ENCODE measurements at regions not wholly inside any gene's neighbourhood (a gene's known extent, or its start where the extent isn't known, plus 50 kb on each side); places are given as distances from the start of the nearest gene placed in this dataset.

DNA sequence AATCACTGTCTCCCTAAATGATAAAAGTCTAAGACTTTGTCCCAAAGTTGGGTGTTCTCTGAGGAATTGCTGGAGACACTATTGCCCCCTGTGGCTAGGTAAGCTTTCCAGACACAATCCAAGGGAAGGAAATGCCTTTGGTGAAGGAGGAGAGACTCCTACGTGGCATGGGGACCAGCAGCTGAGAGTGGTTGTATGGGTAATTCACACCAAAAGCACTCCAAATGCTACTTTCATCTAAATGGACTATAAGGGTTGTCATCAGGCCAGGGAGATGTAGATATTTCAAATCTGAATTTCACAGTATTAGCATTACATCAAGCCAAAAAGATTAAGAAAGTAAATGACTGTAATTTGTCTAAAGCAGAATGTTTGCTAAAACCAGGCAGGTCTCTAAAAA lies 400.8 kb upstream of the THBS1 start:
- Histone ChIP-seq H3K27me3 (ENCODE audit: control insufficient read depth, insufficient read depth, low read length) (no peaks in the 10 kb centered on the region), H3K9me3 (ENCODE audit: control insufficient read depth in 2 of 2, low read length in 2 of 2) (no peaks in the 10 kb centered on the region), H3K4me1 (ENCODE audit: control insufficient read depth, insufficient read depth, low read length, poor library complexity, severe bottlenecking) (no peaks in the 10 kb centered on the region), H3K36me3 (ENCODE audit: control insufficient read depth, insufficient read depth, low read length) (no peaks in the 10 kb centered on the region), H3K27ac (ENCODE audit: insufficient read depth, low read length, poor library complexity, severe bottlenecking) (no peak overlapping the region), H3K4me3 (ENCODE audit: low read depth, low read length) (no peak overlapping the region)
- H3K4me1 Mint-ChIP-seq, result no peaks in the 10 kb centered on the region
- peaks cover 0 to under 1% (median 0%) of the 10 kb centered on the region in 7 donors for H3K9me3 Mint-ChIP-seq
- H3K27ac Mint-ChIP-seq, result no peak overlapping the region
- H3K36me3 Mint-ChIP-seq, result no peaks in the 10 kb centered on the region
- ATAC-seq (ENCODE audit: low read depth in 2 of 2) (no peak), DNase-seq (no peak)
- no peaks in the 10 kb centered on the region for H3K27me3 Mint-ChIP-seq
- H3K4me3 Mint-ChIP-seq, result no peak overlapping the region

DNA sequence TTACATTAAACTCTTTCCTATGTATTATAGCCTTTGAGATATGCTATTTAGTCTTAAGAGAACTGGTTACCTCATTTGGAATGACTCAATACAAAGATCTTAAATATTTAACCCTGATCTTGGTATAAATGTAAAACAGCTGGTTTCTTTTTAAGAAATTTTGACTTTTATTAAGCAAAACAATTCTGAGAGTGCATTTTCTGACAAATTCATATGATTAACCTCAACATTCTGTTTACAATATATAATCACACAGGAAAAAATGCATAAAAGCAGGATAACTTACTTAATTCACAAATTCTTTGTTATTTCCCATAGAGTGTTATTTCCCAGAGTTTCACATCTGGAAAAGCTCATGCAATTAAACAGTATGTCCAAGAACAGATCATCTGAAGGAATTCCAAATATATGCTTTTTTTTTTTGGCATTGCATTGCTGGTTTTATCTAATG lies 400.4 kb upstream of the THBS1 start:
- no peaks in the 10 kb centered on the region for H3K4me1 Mint-ChIP-seq
- no peak overlapping the region for H3K27ac Mint-ChIP-seq
- H3K9me3 ChIP-seq (ENCODE audit: control insufficient read depth in 2 of 2, low read length in 2 of 2), result no peaks in the 10 kb centered on the region
- no peaks in the 10 kb centered on the region for H3K27me3 Mint-ChIP-seq
- H3K36me3 Mint-ChIP-seq, result no peaks in the 10 kb centered on the region
- no peak overlapping the region for H3K4me3 Mint-ChIP-seq
- no peaks in the 10 kb centered on the region for H3K36me3 ChIP-seq (ENCODE audit: control insufficient read depth, insufficient read depth, low read length)
- no peak overlapping the region for H3K27ac ChIP-seq (ENCODE audit: insufficient read depth, low read length, poor library complexity, severe bottlenecking)
- H3K4me3 ChIP-seq (ENCODE audit: low read depth, low read length), result no peak overlapping the region
- DNase-seq (no peak), ATAC-seq (ENCODE audit: low read depth in 2 of 2) (no peak)
- no peaks in the 10 kb centered on the region for H3K27me3 ChIP-seq (ENCODE audit: control insufficient read depth, insufficient read depth, low read length)
- H3K4me1 ChIP-seq (ENCODE audit: control insufficient read depth, insufficient read depth, low read length, poor library complexity, severe bottlenecking), result no peaks in the 10 kb centered on the region
- H3K9me3 Mint-ChIP-seq, result no peaks in the 10 kb centered on the region

DNA sequence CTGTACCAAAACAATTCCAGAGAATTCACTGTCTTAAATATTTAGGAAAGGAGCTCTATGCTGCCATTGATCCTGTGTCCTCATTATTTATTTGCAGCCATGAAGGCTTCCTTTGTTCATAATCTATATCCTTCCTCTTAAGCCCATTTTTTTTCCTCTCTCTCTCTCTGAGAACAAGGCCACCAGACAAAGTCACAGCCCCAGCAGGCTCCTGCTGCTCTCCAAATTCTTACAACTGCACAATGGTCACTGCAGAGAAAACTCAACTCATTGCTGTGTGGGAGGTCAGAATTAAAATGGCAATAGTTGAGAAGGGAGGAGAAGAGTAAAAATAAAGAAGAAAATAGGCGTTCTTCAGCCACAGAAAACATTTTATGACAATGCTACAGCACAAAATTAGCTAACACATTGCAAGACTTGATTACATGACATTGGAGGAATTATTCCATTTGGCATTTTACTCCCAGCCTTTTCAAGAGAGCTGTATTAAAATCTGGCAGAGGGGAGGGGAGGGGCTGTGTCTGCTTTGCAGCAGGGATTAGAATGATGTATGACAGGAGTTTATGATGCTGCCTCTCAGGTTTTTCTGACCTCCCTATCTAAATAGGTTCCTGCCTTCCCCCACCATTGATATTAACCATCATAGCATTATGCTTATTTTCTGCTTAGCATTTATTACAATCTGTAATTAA lies 399.7 kb upstream of the THBS1 start:
- H3K9me3 ChIP-seq (ENCODE audit: control insufficient read depth in 2 of 2, low read length in 2 of 2), result no peaks in the 10 kb centered on the region
- ATAC-seq (ENCODE audit: low read depth in 2 of 2) (no peak), DNase-seq (no peak)
- Mint-ChIP-seq H3K9me3 (no peaks in the 10 kb centered on the region), H3K27ac (no peak overlapping the region), H3K27me3 (no peaks in the 10 kb centered on the region), H3K4me1 (no peaks in the 10 kb centered on the region), H3K4me3 (no peak overlapping the region), H3K36me3 (no peaks in the 10 kb centered on the region)
- no peak overlapping the region for H3K4me3 ChIP-seq (ENCODE audit: low read depth, low read length)
- H3K36me3 ChIP-seq (ENCODE audit: control insufficient read depth, insufficient read depth, low read length), result no peaks in the 10 kb centered on the region
- H3K27me3 ChIP-seq (ENCODE audit: control insufficient read depth, insufficient read depth, low read length), result no peaks in the 10 kb centered on the region
- no peaks in the 10 kb centered on the region for H3K4me1 ChIP-seq (ENCODE audit: control insufficient read depth, insufficient read depth, low read length, poor library complexity, severe bottlenecking)
- H3K27ac ChIP-seq (ENCODE audit: insufficient read depth, low read length, poor library complexity, severe bottlenecking), result no peak overlapping the region

GRCh38 chr15:39181940-39182339 lies 398.9 kb upstream of the THBS1 start:
- H3K4me3 Mint-ChIP-seq, result no peak overlapping the region
- no peaks in the 10 kb centered on the region for H3K4me1 Mint-ChIP-seq
- no peaks in the 10 kb centered on the region for H3K27me3 Mint-ChIP-seq
- no peak for DNase-seq
- Histone ChIP-seq H3K4me1 (ENCODE audit: control insufficient read depth, insufficient read depth, low read length, poor library complexity, severe bottlenecking) (no peaks in the 10 kb centered on the region), H3K9me3 (ENCODE audit: control insufficient read depth in 2 of 2, low read length in 2 of 2) (no peaks in the 10 kb centered on the region), H3K4me3 (ENCODE audit: low read depth, low read length) (no peak overlapping the region), H3K27ac (ENCODE audit: insufficient read depth, low read length, poor library complexity, severe bottlenecking) (no peak overlapping the region), H3K27me3 (ENCODE audit: control insufficient read depth, insufficient read depth, low read length) (no peaks in the 10 kb centered on the region), H3K36me3 (ENCODE audit: control insufficient read depth, insufficient read depth, low read length) (no peaks in the 10 kb centered on the region)
- H3K27ac Mint-ChIP-seq, result no peak overlapping the region
- peaks cover 0 to 4% (median 0%) of the 10 kb centered on the region in 7 donors for H3K9me3 Mint-ChIP-seq
- no peaks in the 10 kb centered on the region for H3K36me3 Mint-ChIP-seq
- ATAC-seq (ENCODE audit: low read depth in 2 of 2), result no peak

- no peaks in the 10 kb centered on the region for H3K4me1 ChIP-seq (ENCODE audit: control insufficient read depth, insufficient read depth, low read length, poor library complexity, severe bottlenecking)
- no peak overlapping the region for H3K27ac ChIP-seq (ENCODE audit: insufficient read depth, low read length, poor library complexity, severe bottlenecking)
- Mint-ChIP-seq H3K9me3 (peaks cover 0 to 4% (median 0%) of the 10 kb centered on the region in 7 donors), H3K4me3 (no peak overlapping the region), H3K4me1 (no peaks in the 10 kb centered on the region), H3K27ac (no peak overlapping the region), H3K27me3 (no peaks in the 10 kb centered on the region), H3K36me3 (no peaks in the 10 kb centered on the region)
- no peaks in the 10 kb centered on the region for H3K27me3 ChIP-seq (ENCODE audit: control insufficient read depth, insufficient read depth, low read length)
- no peaks in the 10 kb centered on the region for H3K9me3 ChIP-seq (ENCODE audit: control insufficient read depth in 2 of 2, low read length in 2 of 2)
- H3K36me3 ChIP-seq (ENCODE audit: control insufficient read depth, insufficient read depth, low read length), result no peaks in the 10 kb centered on the region
- no peak for DNase-seq
- H3K4me3 ChIP-seq (ENCODE audit: low read depth, low read length), result no peak overlapping the region
- no peak for ATAC-seq (ENCODE audit: low read depth in 2 of 2)
Measured at GRCh38 chr15:39183164-39183881, 397.6 kb upstream of the THBS1 start.

DNA sequence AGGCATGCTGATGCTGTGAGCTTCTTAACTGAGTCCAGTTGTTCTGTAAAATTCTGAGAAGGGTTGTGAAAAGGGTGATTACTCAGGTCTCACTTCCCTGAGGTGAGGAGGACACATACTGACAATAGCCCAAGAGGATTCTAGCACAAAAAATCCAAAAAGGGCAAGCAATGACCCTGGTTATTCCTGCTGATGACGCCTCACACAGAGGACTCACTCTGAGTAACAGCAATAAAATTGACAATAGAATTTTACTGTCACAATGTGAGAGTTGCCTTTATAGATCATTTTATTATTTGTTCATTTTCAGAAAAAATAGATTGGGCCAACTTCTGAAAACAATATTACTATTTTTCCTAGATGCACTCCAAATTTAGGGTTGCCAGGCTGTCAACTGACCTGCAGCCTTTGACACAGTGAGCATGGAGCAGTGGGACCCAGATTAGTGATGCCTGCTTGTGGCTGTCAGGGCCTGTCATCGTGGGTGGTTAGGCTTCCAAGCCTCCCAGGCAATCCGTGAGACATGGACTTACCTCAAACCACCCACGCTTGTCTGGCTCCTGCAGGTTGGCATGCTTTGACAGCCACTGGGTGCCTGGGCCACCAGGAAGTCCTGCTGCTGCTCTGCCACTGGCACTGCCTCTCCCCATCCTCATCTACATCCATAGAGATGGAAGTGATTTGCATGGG lies 396.0 kb upstream of the THBS1 start:
- no peak overlapping the region for H3K4me3 Mint-ChIP-seq
- Histone ChIP-seq H3K36me3 (ENCODE audit: control insufficient read depth, insufficient read depth, low read length) (no peaks in the 10 kb centered on the region), H3K4me1 (ENCODE audit: control insufficient read depth, insufficient read depth, low read length, poor library complexity, severe bottlenecking) (no peaks in the 10 kb centered on the region), H3K27me3 (ENCODE audit: control insufficient read depth, insufficient read depth, low read length) (no peaks in the 10 kb centered on the region), H3K27ac (ENCODE audit: insufficient read depth, low read length, poor library complexity, severe bottlenecking) (no peak overlapping the region), H3K9me3 (ENCODE audit: control insufficient read depth in 2 of 2, low read length in 2 of 2) (no peaks in the 10 kb centered on the region), H3K4me3 (ENCODE audit: low read depth, low read length) (no peak overlapping the region)
- H3K36me3 Mint-ChIP-seq, result no peaks in the 10 kb centered on the region
- no peaks in the 10 kb centered on the region for H3K27me3 Mint-ChIP-seq
- ATAC-seq (ENCODE audit: low read depth in 2 of 2) (no peak), DNase-seq (no peak)
- H3K27ac Mint-ChIP-seq, result no peak overlapping the region
- peaks cover 0 to 4% (median 0%) of the 10 kb centered on the region in 7 donors for H3K9me3 Mint-ChIP-seq
- no peaks in the 10 kb centered on the region for H3K4me1 Mint-ChIP-seq

GRCh38 chr15:39188314-39188713 lies 392.6 kb upstream of the THBS1 start:
- H3K4me1 ChIP-seq (ENCODE audit: control insufficient read depth, insufficient read depth, low read length, poor library complexity, severe bottlenecking), result no peaks in the 10 kb centered on the region
- H3K27ac Mint-ChIP-seq, result no peak overlapping the region
- H3K27ac ChIP-seq (ENCODE audit: insufficient read depth, low read length, poor library complexity, severe bottlenecking), result no peak overlapping the region
- H3K4me3 Mint-ChIP-seq, result no peak overlapping the region
- no peaks in the 10 kb centered on the region for H3K27me3 ChIP-seq (ENCODE audit: control insufficient read depth, insufficient read depth, low read length)
- no peaks in the 10 kb centered on the region for H3K4me1 Mint-ChIP-seq
- ATAC-seq (ENCODE audit: low read depth in 2 of 2) (no peak), DNase-seq (no peak)
- H3K36me3 ChIP-seq (ENCODE audit: control insufficient read depth, insufficient read depth, low read length), result no peaks in the 10 kb centered on the region
- no peak overlapping the region for H3K4me3 ChIP-seq (ENCODE audit: low read depth, low read length)
- no peaks in the 10 kb centered on the region for H3K9me3 ChIP-seq (ENCODE audit: control insufficient read depth in 2 of 2, low read length in 2 of 2)
- H3K9me3 Mint-ChIP-seq, result peaks cover 0 to 5% (median 0%) of the 10 kb centered on the region in 7 donors
- no peaks in the 10 kb centered on the region for H3K36me3 Mint-ChIP-seq
- peaks cover 5% of the 10 kb centered on the region for H3K27me3 Mint-ChIP-seq
